Adrenal gland (tissue), 5 donors: ENCODE measurements at regions not wholly inside any gene's neighbourhood (a gene's known extent, or its start where the extent isn't known, plus 50 kb on each side); places are given as distances from the start of the nearest gene placed in this dataset.

Source experiments
- POLR2A ChIP-seq, 2 donors: fragments of 450-650 bp; IDR thresholded peaks; one replicate each; pipeline ENCODE4 v1.6.1; 2017; ENCODE audit warnings: antibody characterized with exemption in 2 of 2, mild to moderate bottlenecking in 2 of 2, moderate library complexity in 1 of 2
- TF ChIP-seq, protein P1 (sequence below), 6 experiments: fragments of 450-650 bp in 4 of 6; fragments of 200-600 bp in 2 of 6; sonication (generic) in 1 of 6; IDR thresholded peaks; 1 replicate in 5 of 6; 2 replicates in 1 of 6; pipeline versions ENCODE4 v1.5.1 to v1.8.0; 2016 to 2021; ENCODE audit warnings: antibody characterized with exemption in 6 of 6, mild to moderate bottlenecking in 2 of 6, moderate library complexity in 1 of 6
- donor health status: DM: no; HTN: no; CAD: no.

DNA sequence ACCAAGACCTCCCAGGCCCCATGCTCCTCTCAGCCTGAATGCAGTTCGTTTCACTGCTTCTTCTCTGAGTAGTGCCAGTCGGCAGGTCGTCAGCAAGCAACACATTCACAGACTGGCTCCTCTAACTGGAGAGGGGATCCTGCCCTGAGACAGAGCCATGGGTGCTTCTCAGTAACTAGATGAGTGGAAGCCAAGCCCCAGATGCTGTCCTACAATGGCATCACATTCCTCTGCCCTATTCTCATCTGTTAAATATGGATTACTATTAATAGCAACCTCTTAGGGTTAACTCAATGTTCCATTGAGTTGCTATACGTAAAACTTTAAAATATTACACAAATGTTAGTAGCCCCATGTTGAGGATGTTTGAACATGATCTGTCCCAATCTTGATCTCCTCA, 84.2 kb upstream of the S1PR1 start:
- TF ChIP-seq, protein P1, sequence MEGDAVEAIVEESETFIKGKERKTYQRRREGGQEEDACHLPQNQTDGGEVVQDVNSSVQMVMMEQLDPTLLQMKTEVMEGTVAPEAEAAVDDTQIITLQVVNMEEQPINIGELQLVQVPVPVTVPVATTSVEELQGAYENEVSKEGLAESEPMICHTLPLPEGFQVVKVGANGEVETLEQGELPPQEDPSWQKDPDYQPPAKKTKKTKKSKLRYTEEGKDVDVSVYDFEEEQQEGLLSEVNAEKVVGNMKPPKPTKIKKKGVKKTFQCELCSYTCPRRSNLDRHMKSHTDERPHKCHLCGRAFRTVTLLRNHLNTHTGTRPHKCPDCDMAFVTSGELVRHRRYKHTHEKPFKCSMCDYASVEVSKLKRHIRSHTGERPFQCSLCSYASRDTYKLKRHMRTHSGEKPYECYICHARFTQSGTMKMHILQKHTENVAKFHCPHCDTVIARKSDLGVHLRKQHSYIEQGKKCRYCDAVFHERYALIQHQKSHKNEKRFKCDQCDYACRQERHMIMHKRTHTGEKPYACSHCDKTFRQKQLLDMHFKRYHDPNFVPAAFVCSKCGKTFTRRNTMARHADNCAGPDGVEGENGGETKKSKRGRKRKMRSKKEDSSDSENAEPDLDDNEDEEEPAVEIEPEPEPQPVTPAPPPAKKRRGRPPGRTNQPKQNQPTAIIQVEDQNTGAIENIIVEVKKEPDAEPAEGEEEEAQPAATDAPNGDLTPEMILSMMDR (IDR thresholded peaks at IDR 0.05) = no peak
- no peak for TF ChIP-seq POLR2A (IDR thresholded peaks at IDR 0.05)
